CD1c-positive myeloid dendritic cell (primary cell): ENCODE measurements at regions not wholly inside any gene's neighbourhood (a gene's known extent, or its start where the extent isn't known, plus 50 kb on each side); places are given as distances from the start of the nearest gene placed in this dataset.
"Not testable (repeated sequence)": the region's sequence is repeated elsewhere in the genome, so short reads cannot be mapped to it uniquely, and the experiment has no call there.

Experiments
- DNase-seq: peaks from one replicate; pipeline ENCODE4 v3.0.0-alpha.2; 2016; ENCODE audit errors: extremely low spot score

DNA sequence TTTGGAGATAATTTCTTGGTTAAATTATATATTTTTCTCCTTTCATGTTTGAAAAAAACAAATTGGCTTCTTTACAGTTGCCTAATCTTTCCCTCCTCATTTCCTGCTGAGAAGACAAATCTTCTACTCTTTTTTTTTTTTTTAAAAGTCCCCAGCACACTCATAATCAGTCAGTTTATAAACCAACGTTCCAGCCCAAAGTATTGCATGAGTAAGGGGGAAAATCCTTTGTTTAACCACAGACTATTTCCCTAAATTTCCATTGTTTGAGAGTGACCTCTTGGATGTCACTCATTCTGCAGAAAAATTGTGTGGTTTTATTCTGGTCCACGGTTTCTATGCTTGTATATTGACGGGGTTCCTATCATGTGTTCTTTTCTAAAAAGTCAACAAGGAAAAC is 55.1 kb upstream of the TLR4 start:
- no peak for DNase-seq

DNA sequence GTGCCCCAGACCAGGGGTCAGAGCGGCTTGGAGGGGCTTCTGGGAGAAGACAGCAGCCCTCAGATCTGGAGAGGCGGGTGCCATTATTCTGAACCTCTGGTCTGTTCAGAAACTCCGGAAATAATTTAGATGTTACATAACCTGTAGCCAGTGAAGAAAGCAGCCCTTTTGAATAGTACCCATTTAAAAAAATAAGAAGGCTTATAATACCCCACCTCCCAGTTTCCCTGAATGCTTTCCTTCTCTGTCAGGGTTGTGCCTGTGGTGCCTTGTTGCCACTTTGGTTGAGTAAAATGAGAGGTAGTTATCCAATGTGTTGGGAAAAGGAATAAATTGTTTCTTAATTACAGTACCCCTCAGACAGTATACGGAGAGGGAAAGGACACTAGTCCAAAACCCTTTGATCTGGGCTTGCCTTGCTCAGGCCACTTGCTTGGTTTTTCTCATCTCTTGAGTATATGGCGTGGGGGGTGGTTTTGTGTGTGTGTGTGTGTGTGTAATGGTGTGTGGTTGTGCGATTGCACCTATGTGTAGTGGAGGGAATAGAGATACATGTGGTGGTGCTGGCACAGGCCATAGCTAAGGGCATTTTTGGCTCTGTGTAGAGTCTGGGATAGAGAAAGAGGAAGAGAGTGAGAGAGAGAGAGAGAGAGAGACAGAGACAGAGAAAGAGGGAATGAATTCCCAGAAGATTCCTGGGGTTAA is 59.1 kb upstream of the TLR4 start:
- no peak for DNase-seq

- DNase-seq, result peak; percentile 84
Observed at GRCh38 chr9:117644133-117644931, 59.9 kb upstream of the TLR4 start.

DNA sequence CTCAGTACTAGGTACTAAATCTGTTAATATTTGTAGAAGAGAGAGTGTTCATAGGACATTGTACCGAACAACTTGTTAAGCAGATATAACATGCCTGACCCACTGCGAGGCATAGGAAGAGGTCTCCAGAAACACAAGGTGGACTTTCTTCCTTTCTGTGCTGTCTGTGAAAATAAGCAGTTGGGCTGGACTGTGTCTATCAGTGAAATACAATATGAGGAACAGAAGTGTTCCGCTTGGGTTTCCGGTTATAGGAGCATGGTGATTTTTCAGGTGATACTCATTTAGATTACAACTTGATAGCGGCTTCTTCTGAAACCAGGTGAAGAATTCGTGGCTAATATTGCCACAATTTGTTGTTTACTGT is 60.9 kb upstream of the TLR4 start:
- DNase-seq, result peak; percentile 11

- DNase-seq, result not testable (repeated sequence)
Observed at GRCh38 chr9:117642571-117643287, 61.5 kb upstream of the TLR4 start.

- DNase-seq, result no peak
Observed at GRCh38 chr9:117636681-117637080, 67.5 kb upstream of the TLR4 start.

DNA sequence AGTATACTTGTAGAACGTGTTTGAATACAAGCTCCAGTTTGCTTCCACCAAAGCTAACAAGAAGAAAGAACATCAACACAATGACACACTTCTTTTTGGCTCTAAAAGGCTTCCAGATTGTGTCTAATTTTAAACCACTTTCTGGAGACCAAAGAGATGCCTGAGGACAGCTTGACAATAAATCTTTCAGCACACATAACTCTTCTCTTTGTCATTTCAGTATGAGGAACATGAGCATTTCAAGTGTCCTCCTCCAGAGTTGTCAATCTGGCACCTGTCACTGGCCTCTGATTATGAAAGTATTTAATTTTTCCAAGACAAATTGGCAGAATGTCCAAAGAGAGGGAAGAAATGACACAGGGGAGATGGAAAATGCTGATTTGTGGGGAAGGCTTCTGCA is 79.0 kb upstream of the TLR4 start:
- DNase-seq, result no peak

DNA sequence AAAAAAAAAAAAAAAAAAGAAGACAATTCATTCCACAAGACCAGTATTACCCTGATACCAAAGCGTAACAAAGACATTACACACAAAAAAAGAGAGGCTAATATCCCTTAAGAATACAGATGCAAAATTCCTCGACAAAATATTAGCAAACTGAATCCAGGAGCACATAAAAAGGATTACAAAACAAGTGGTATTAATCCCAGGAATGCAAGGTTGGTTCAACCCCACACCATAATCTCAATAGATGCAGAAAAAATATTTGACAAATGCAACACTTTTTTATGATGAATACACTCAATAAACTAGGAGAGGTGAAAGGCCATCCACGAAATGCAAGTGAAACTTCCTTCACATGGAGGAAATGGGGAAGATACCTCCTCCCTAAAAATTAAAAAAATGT is 80.1 kb upstream of the TLR4 start:
- DNase-seq, result no peak

- no peak for DNase-seq
Observed at GRCh38 chr9:117622347-117622746, 81.9 kb upstream of the TLR4 start.

GRCh38 chr9:117616431-117616831 is 87.8 kb upstream of the TLR4 start:
- no peak for DNase-seq

- DNase-seq, result no peak
Observed at GRCh38 chr9:117612317-117612716, 91.9 kb upstream of the TLR4 start.

- DNase-seq, result no peak
Observed at GRCh38 chr9:117597977-117598376, 106.2 kb upstream of the TLR4 start.

- no peak for DNase-seq
Observed at GRCh38 chr9:117596678-117597077, 107.5 kb upstream of the TLR4 start.

GRCh38 chr9:117595650-117596049 is 108.6 kb upstream of the TLR4 start:
- no peak for DNase-seq

- DNase-seq, result no peak
Observed at GRCh38 chr9:117587263-117587662, 116.9 kb upstream of the TLR4 start.

GRCh38 chr9:117574099-117574498 is 130.1 kb upstream of the TLR4 start:
- no peak for DNase-seq

DNA sequence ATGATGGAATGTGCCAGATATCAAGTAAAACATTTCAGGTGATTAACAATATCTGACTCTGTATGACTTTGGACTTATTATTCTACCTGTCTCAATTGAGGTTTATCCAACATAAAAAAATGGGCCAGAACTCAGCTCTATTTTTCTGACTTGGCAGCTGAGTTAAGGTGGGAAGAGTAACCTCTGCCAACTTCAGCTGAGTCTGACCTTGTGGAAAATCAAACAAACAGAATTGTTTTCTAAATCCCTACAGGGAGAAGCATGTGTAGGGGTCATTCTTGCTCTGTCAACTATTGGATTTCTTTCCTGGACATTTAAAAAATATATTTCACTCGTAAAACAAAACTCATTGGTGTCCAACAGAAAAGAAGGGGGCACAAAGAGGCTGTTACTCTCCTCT is 139.4 kb upstream of the TLR4 start:
- no peak for DNase-seq

DNA sequence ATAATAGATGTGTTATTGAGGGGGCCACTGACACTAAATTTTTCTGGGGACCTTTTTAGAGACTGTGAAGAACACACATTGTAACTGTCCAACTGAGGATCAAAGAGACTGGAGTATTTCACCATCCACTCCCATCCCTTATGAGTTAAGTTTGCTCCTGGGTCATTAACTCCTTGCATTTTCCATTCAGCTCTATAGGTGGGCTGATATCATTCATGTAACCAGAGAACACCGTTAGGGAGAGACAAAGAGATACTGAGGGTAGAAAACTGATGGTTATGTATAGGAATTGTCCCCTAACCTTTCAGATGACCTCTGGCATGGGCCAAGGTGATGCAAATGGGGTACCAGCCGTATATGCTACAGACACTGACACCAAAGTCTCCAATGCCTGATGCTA is 142.4 kb upstream of the TLR4 start:
- no peak for DNase-seq

- DNase-seq, result peak; percentile 25
Observed at GRCh38 chr9:117555964-117556629, 141.2 kb upstream of the ASTN2 start.

- DNase-seq, result no peak
Observed at GRCh38 chr9:117552811-117553210, 138.0 kb upstream of the ASTN2 start.

DNA sequence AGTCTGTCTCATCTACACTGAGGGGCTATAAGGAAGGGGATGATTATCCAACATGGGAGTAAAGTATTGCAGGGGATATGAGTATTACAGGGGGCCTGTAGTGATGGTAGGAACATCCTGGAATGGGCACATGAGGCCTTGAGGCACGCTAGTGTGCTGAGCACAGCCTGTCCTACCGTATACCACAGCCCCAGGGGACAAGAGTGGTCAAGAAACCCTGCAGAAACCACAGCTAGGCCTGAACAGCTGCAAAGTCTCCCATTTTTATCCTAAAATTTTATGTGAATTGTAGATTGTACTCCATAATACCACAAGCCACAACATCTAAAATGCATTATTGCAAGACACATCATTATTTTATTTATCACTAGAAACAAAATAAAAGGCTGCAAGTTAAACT is 136.3 kb upstream of the ASTN2 start:
- no peak for DNase-seq

DNA sequence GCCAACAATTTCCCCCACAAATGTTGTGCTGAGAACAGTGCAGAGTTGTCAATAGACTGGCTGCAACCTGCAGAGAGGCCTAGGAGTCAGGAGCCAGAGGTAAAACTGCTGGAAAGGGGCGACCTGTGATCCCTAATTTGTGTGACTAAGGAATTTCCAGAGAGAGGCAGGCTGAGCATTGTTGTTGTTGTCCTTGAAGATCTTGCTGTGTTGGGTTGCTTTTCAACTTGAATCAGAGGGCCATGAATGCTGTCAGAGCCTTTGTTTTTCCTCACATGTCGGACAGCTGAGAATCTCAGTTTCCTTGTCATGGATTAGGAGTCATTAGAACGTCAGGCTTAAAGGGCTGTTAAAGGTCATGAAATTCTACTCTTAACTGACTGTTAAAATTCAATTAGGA is 134.6 kb upstream of the ASTN2 start:
- DNase-seq, result no peak
